ENCODE measurements at regions not wholly inside any gene's neighbourhood (a gene's known extent, or its start where the extent isn't known, plus 50 kb on each side); places are given as distances from the start of the nearest gene placed in this dataset.
"Not testable (repeated sequence)": the region's sequence is repeated elsewhere in the genome, so short reads cannot be mapped to it uniquely, and the experiment has no call there.

- DNase-seq, result no peak
These were observed 1110.1 kb downstream of the TBL1XR1 start for GRCh38 chr3:176087066-176087697.

GRCh38 chr3:176079785-176080184 is 1117.5 kb downstream of the TBL1XR1 start:
- no peak for DNase-seq

GRCh38 chr3:176078906-176079305 is 1118.4 kb downstream of the TBL1XR1 start:
- DNase-seq, result no peak

- DNase-seq, result no peak
These were observed 1121.8 kb downstream of the TBL1XR1 start for GRCh38 chr3:176075491-176075890.

- no peak for DNase-seq
These were observed 1122.2 kb downstream of the TBL1XR1 start for GRCh38 chr3:176075046-176075445.

GRCh38 chr3:176074096-176074495 is 1123.2 kb downstream of the TBL1XR1 start:
- DNase-seq, result no peak

- DNase-seq, result no peak
These were observed 1125.3 kb downstream of the TBL1XR1 start for GRCh38 chr3:176071943-176072342.

- DNase-seq, result no peak
These were observed 1128.5 kb downstream of the TBL1XR1 start for GRCh38 chr3:176068750-176069149.

GRCh38 chr3:176058856-176059255 is 1138.4 kb downstream of the TBL1XR1 start:
- DNase-seq, result no peak

GRCh38 chr3:176055836-176056235 is 1141.4 kb downstream of the TBL1XR1 start:
- DNase-seq, result no peak

GRCh38 chr3:176051766-176052165 is 1145.5 kb downstream of the TBL1XR1 start:
- no peak for DNase-seq

- no peak for DNase-seq
These were observed 1150.6 kb downstream of the TBL1XR1 start for GRCh38 chr3:176046703-176047102.

- no peak for DNase-seq
These were observed 1155.5 kb downstream of the TBL1XR1 start for GRCh38 chr3:176041812-176042211.

- no peak for DNase-seq
These were observed 1156.1 kb downstream of the TBL1XR1 start for GRCh38 chr3:176041185-176041584.

GRCh38 chr3:176037636-176038035 is 1159.6 kb downstream of the TBL1XR1 start:
- DNase-seq, result no peak

GRCh38 chr3:176032043-176032442 is 1165.2 kb downstream of the TBL1XR1 start:
- DNase-seq, result no peak

- not testable (repeated sequence) for DNase-seq
These were observed 1157.1 kb downstream of the NAALADL2 start for GRCh38 chr3:176016203-176016602.

GRCh38 chr3:176015228-176015627 is 1156.1 kb downstream of the NAALADL2 start:
- not testable (repeated sequence) for DNase-seq

- DNase-seq, result no peak
These were observed 1150.1 kb downstream of the NAALADL2 start for GRCh38 chr3:176009256-176009655.

- no peak for DNase-seq
These were observed 1146.4 kb downstream of the NAALADL2 start for GRCh38 chr3:176005564-176005963.

GRCh38 chr3:175989161-175989560 is 1130.0 kb downstream of the NAALADL2 start:
- DNase-seq, result no peak

- no peak for DNase-seq
These were observed 1129.3 kb downstream of the NAALADL2 start for GRCh38 chr3:175988401-175988800.

- no peak for DNase-seq
These were observed 1126.6 kb downstream of the NAALADL2 start for GRCh38 chr3:175985781-175986180.

- DNase-seq, result no peak
These were observed 1124.2 kb downstream of the NAALADL2 start for GRCh38 chr3:175983379-175983778.
